Skeletal muscle tissue (tissue), 3 donors: ENCODE measurements at regions not wholly inside any gene's neighbourhood (a gene's known extent, or its start where the extent isn't known, plus 50 kb on each side); places are given as distances from the start of the nearest gene placed in this dataset.

Experiments used
- H3K27ac ChIP-seq: one replicate; pipeline ENCODE4 v1.7.0; 2013; ENCODE audit warnings: mild to moderate bottlenecking, low read depth, low read length, inconsistent platforms
- H3K27me3 ChIP-seq, 3 donors: one replicate each; pipeline ENCODE4 v1.7.0; 2013; ENCODE audit warnings: low read length in 3 of 3; ENCODE audit not compliant: control insufficient read depth in 3 of 3, insufficient read depth in 3 of 3
- H3K36me3 ChIP-seq, 3 donors: one replicate each; pipeline ENCODE4 v1.7.0; 2013; ENCODE audit warnings: low read length in 3 of 3; ENCODE audit not compliant: control insufficient read depth in 3 of 3, insufficient read depth in 3 of 3
- H3K4me1 ChIP-seq, 3 donors: one replicate each; pipeline ENCODE4 v1.7.0; 2013; ENCODE audit warnings: low read length in 3 of 3, mild to moderate bottlenecking in 3 of 3; ENCODE audit not compliant: control insufficient read depth in 3 of 3, insufficient read depth in 3 of 3
- H3K4me3 ChIP-seq, 3 donors: one replicate each; pipeline ENCODE4 v1.7.0; 2013; ENCODE audit warnings: low read length in 3 of 3
- H3K9ac ChIP-seq, 3 donors: one replicate each; pipeline ENCODE4 v1.7.0; 2013; ENCODE audit warnings: low read length in 3 of 3, mild to moderate bottlenecking in 3 of 3, moderate library complexity in 2 of 3, low read depth in 1 of 3
- H3K9me3 ChIP-seq, 3 donors: one replicate each; pipeline ENCODE4 v1.7.0; 2013; ENCODE audit warnings: low read length in 3 of 3; ENCODE audit not compliant: control insufficient read depth in 3 of 3
- donor health status: Osteomylitis.

DNA sequence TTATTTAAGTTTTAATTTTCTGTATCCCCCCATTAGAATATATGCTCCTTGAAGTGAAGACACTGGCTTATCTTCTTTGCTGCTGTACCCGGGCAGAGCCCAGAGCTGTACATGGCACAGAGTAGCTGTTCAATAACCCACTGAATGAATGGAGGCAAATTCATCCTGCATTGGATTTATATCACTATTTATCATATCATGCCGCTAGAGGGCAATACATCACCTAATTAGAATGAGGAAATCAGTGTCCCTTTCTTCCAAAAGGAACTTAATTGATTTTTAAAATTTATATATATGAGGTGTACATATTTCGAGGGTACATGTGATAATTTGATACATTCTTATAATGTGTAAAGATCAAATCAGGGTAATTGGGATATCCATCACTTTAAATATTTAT lies 89.2 kb upstream of the TMEM260 start:
- Histone ChIP-seq H3K27ac (no peak overlapping the region), H3K4me1 (peaks cover 5 to 9% (median 8%) of the 10 kb centered on the region in 3 donors), H3K4me3 (no peak overlapping the region), H3K27me3 (no peaks in the 10 kb centered on the region), H3K9ac (no peak overlapping the region), H3K9me3 (no peaks in the 10 kb centered on the region), H3K36me3 (no peaks in the 10 kb centered on the region)

DNA sequence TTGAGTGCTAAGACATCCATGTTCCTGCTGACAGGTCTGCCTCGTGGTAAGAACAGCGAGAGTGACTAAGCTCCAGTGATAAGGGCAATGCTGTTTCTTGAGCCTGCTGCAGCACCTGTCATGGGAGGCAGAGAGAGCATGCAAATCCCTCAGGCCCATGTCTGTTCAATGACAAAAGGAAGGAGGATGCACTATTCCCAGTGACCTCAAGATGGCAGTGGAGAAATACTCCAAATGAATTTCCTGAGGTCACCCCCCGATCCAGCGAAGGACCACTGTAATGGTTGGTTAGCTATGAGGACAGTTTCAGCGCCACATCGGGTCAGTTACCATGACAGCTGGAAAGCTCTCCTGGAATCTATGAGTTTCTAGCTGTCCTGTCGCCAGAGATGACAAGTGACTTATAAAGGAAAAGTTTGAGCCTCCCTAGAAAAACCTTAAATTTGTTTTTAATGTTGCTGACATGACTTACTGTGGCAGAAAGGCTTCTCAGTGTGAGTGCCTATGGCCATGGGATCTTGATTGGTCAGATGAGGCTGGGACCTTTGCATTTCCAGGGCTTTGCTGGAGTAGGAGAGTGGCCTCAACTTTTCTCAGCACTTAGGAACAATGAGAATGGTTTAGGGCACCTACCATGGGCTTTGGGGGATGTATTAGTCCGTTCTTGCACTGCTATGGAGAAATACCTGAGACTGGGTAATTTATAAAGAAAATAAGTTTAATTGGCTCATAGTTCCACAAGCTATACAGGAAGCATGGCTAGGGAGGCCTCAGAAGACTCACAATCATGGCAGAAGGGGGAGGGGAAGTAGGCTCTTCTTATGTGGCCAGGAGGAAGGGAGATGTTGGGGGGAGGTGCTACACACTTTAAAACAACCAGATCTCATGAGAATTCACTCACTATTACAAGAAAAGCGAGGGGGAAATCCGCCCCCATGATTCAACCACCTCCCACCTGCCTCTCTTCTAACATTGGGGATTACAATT lies 88.0 kb upstream of the TMEM260 start:
- H3K4me1 ChIP-seq, result peaks cover 5 to 9% (median 8%) of the 10 kb centered on the region in 3 donors
- no peaks in the 10 kb centered on the region for H3K9me3 ChIP-seq
- H3K4me3 ChIP-seq, result no peak overlapping the region
- no peaks in the 10 kb centered on the region for H3K27me3 ChIP-seq
- no peak overlapping the region for H3K9ac ChIP-seq
- no peaks in the 10 kb centered on the region for H3K36me3 ChIP-seq
- no peak overlapping the region for H3K27ac ChIP-seq

DNA sequence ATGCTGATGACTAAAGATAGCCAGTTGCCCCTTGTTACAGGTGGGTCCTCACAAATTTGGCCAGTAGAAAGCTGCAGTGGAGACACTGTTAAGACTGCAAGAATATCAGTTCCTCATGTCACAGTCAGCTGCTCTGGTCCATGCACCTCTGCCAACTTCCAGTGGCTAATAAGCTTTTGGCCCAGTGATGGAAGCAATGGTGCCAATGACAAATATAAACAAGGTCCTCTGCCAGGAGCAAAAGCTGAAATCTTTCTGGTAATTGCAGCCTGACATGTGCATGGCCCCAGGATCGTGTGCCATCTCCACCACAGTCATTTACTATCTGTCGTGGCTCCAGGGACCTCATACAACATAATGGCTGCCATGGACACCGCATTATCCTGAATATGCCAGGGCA lies 85.4 kb upstream of the TMEM260 start:
- Histone ChIP-seq H3K9me3 (no peaks in the 10 kb centered on the region), H3K36me3 (no peaks in the 10 kb centered on the region), H3K4me1 (peaks cover 5 to 9% (median 8%) of the 10 kb centered on the region in 3 donors), H3K9ac (no peak overlapping the region), H3K4me3 (no peak overlapping the region), H3K27ac (no peak overlapping the region), H3K27me3 (no peaks in the 10 kb centered on the region)

DNA sequence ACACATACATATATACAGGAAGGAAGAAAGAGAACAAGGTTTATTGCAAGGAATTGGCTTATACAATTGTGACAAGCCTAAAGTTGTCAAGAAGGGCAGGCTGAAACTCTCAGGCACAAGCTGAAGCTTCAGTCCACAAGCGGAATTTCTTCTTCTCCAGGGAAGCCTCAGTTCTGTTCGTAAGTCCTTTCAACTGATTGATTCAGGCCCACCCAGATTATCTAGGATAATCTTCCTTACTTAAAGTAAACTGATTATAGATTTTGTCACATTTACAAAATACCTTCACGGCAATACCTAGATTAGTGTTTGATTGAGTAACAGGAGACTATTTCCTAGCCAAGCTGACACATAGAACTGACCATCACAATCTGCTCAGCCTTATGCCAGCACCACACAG lies 81.5 kb upstream of the TMEM260 start:
- Histone ChIP-seq H3K27me3 (no peaks in the 10 kb centered on the region), H3K27ac (no peak overlapping the region), H3K4me1 (peaks cover 5 to 6% (median 5%) of the 10 kb centered on the region in 3 donors), H3K36me3 (no peaks in the 10 kb centered on the region), H3K9me3 (no peaks in the 10 kb centered on the region), H3K4me3 (no peak overlapping the region), H3K9ac (no peak overlapping the region)

DNA sequence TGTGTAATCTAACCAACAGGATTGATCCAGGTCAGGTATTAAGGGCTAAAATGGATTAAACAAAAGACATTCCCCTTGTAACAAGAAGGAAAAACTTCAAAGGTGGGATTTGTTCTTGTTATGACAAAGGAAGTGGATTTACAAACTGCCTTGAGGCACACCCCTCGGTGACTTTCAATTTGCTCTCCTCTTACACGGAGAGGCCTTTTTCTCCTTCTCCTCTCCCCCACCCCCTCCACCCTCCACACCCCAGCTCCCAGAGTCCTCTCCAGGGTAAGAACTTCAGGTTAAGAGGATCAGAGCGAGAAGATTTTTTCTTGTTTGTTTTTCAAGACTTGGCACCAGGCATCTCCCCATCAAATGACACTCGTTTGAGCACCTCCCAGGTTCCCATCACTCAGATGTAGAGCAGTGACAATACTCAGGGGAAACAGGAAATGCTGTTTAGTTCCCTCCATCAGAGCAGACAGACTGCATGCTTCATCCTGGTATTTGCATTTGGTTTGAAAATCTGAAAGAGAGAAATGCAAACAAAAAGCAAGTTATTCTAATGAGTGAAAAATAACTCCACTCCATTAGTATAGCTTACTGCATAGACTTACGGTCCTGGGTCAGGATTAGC lies 77.6 kb upstream of the TMEM260 start:
- H3K36me3 ChIP-seq, result no peaks in the 10 kb centered on the region
- no peak overlapping the region for H3K27ac ChIP-seq
- no peak overlapping the region for H3K9ac ChIP-seq
- no peaks in the 10 kb centered on the region for H3K9me3 ChIP-seq
- H3K4me1 ChIP-seq, result no peaks in the 10 kb centered on the region
- no peak overlapping the region for H3K4me3 ChIP-seq
- H3K27me3 ChIP-seq, result peaks cover 0 to 5% (median 0%) of the 10 kb centered on the region in 3 donors

DNA sequence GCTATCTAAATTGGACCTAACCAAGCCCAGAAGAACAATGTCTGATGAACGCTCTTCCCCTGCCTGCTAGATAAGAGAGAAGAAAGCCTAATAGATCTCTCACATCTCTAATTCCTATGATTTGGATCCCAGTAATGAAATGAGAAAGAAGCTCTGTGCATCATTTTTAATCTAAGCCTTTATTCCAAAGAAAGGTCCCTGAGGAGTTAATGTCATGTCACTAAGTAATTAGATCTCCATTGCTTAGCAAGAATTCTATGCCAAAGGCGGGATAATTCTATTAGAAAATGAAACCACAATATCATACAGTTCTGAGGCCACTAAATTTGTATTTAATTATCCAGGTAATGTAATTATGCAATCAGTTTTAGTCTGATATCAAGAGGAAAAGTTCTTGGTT lies 74.2 kb upstream of the TMEM260 start:
- no peak overlapping the region for H3K9ac ChIP-seq

DNA sequence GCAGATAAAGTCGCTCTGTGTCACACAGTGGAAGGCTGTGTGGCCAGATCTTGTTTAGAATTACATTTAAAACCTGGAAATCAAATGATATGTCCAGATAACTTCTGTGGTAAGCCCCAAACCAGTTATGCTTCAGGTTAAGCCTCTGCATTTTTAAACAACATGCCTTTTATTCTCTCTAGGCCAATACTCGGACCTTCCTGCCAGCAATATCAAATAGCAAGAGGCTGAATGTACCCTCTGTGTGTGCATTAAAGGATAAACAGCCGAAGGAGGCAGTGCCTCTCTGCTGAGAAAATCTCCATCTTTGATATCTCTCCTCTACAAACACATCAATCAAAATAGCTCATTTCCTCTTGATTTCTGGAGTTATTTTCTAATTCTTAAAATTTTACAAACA lies 67.1 kb upstream of the TMEM260 start:
- Histone ChIP-seq H3K9me3 (no peaks in the 10 kb centered on the region), H3K36me3 (no peaks in the 10 kb centered on the region), H3K4me1 (no peaks in the 10 kb centered on the region), H3K27ac (no peak overlapping the region), H3K27me3 (peaks cover 0 to 7% (median 2%) of the 10 kb centered on the region in 3 donors), H3K4me3 (no peak overlapping the region), H3K9ac (no peak overlapping the region)

More for the DNA sequence above, 74.2 kb upstream of the TMEM260 start:
- Histone ChIP-seq H3K36me3 (no peaks in the 10 kb centered on the region), H3K4me3 (no peak overlapping the region), H3K27me3 (peaks cover 0 to 5% (median 0%) of the 10 kb centered on the region in 3 donors), H3K4me1 (no peaks in the 10 kb centered on the region), H3K9me3 (no peaks in the 10 kb centered on the region), H3K27ac (no peak overlapping the region)

DNA sequence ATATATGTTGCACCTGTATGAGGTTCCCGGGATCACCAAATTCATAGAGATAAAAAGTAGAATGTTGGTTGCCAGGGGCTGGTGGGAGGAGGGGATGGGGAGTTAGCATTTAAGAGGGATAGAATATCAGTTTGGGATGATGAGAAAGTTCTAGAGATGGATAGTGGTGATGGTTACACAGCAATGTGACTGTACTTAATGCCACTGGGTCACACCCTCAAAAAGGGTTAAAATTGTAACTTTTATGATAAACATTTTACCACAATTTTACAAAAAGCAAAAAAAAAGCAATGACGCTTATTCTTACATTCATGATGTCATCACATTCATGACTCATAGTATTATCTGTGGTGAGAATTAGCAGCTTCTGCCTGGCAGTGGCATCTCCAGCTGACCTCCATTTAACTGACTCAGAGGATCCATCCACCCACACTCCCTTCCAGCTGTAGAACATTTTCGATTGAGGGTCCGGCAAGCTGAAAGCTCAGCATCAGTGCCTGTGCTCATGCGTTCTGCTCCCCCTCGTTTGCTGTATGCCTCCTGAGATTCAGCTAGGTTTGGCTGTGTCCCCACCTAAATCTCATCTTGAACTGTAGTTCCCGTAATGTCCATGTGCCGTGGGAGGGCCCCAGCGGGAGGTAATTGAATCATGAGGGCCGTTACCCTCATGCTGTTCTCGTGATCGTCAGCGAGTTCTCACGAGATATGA lies 64.8 kb upstream of the TMEM260 start:
- no peak overlapping the region for H3K9ac ChIP-seq
- no peak overlapping the region for H3K4me3 ChIP-seq
- no peaks in the 10 kb centered on the region for H3K9me3 ChIP-seq
- no peaks in the 10 kb centered on the region for H3K36me3 ChIP-seq
- H3K4me1 ChIP-seq, result no peaks in the 10 kb centered on the region
- peaks cover 0 to 7% (median 2%) of the 10 kb centered on the region in 3 donors for H3K27me3 ChIP-seq
- no peak overlapping the region for H3K27ac ChIP-seq

DNA sequence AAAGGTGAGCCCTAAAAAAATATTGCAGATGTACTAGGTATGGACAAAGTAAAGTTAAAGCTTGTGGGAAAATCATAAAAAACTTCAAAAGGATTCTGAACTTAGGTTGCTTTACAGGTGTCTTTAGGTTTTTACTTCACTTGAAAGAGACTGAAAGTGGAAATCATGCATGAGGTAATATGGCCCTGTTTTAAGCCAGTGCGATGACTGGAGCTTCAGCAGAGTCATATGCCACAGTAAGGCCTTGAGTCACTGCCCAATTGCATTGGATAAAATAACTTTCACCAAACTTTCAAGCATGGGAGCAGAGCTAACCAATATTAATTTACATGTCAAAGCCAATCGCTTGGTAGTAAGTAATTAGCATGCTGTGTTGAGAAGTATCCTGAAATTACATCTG lies 63.9 kb upstream of the TMEM260 start:
- H3K4me3 ChIP-seq, result no peak overlapping the region
- no peak overlapping the region for H3K27ac ChIP-seq
- H3K4me1 ChIP-seq, result no peaks in the 10 kb centered on the region
- no peaks in the 10 kb centered on the region for H3K36me3 ChIP-seq
- no peaks in the 10 kb centered on the region for H3K9me3 ChIP-seq
- H3K9ac ChIP-seq, result no peak overlapping the region
- peaks cover 0 to 7% (median 2%) of the 10 kb centered on the region in 3 donors for H3K27me3 ChIP-seq
